GM12875 (cell line): ENCODE measurements at regions not wholly inside any gene's neighbourhood (a gene's known extent, or its start where the extent isn't known, plus 50 kb on each side); places are given as distances from the start of the nearest gene placed in this dataset.

Experiments
- H3K4me3 ChIP-seq: one replicate; pipeline ENCODE4 v1.5.1; 2011; ENCODE audit warnings: low read depth, low read length, control low read depth
- TF ChIP-seq, protein P1 (sequence below): IDR thresholded peaks from 2 replicates; pipeline ENCODE4 v1.5.1; 2011; ENCODE audit warnings: low read depth, mild to moderate bottlenecking, control low read depth, inconsistent platforms, low read length, moderate library complexity, borderline replicate concordance; ENCODE audit not compliant: insufficient read depth

DNA sequence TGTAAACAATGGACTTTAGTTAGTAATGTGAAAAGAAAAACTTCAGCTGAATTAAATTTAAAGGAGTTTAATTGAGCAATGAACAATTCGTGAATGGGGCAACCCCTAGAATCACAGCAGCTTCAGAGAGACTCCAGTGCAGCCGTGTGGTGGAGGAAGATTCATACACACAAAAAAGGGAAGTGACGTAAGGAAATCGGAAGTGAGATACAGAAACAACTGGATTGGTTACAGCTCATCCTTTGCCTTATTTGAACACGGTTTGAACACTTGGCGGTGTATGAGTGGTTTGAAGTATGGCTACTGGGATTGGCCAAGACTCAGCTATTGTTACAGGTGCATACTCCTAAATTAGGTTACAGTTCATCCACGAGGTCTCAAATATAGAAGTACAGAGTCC lies 460.4 kb upstream of the ASIC2 start:
- no peak overlapping the region for H3K4me3 ChIP-seq
- TF ChIP-seq, protein P1, sequence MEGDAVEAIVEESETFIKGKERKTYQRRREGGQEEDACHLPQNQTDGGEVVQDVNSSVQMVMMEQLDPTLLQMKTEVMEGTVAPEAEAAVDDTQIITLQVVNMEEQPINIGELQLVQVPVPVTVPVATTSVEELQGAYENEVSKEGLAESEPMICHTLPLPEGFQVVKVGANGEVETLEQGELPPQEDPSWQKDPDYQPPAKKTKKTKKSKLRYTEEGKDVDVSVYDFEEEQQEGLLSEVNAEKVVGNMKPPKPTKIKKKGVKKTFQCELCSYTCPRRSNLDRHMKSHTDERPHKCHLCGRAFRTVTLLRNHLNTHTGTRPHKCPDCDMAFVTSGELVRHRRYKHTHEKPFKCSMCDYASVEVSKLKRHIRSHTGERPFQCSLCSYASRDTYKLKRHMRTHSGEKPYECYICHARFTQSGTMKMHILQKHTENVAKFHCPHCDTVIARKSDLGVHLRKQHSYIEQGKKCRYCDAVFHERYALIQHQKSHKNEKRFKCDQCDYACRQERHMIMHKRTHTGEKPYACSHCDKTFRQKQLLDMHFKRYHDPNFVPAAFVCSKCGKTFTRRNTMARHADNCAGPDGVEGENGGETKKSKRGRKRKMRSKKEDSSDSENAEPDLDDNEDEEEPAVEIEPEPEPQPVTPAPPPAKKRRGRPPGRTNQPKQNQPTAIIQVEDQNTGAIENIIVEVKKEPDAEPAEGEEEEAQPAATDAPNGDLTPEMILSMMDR, result no peak

DNA sequence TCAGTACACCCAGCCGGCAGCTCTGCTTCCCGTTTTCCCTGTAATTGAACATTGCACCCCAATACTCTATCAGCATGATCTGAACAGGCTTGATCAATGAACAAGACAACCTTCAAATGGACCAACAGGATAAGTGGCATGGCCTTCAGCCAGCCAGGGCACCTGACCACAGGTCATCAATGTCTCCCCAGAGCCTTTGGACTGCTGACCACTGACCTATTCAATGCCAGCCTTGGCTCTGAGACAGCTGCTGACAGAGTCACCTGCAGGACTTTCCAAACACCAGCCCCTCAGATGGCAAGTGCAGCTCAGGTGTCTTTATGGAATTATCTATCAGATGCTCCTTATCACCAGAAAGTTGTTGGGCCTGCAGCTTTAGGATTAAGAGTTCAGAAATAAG lies 462.9 kb upstream of the ASIC2 start:
- TF ChIP-seq, protein P1, result no peak
- H3K4me3 ChIP-seq, result no peak overlapping the region

DNA sequence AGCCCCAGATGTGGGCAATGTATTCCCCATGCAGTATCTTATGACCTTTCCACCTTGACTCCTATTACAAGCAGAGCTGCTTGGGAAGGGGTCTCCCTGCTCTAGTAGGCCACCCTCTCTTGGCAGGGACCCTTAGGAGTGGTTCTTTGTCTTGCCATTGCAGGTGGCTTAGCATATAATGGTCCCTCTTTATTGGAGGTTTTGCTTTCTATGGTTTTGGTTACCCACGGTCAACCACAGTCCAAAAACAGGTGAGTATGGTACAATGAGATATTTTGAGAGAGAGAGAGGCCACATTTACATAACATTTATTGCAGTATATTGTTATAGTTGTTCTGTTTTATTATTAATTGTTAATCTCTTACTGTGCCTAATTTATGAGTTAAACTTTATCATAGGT lies 472.8 kb upstream of the ASIC2 start:
- H3K4me3 ChIP-seq, result no peak overlapping the region
- TF ChIP-seq, protein P1, result no peak

DNA sequence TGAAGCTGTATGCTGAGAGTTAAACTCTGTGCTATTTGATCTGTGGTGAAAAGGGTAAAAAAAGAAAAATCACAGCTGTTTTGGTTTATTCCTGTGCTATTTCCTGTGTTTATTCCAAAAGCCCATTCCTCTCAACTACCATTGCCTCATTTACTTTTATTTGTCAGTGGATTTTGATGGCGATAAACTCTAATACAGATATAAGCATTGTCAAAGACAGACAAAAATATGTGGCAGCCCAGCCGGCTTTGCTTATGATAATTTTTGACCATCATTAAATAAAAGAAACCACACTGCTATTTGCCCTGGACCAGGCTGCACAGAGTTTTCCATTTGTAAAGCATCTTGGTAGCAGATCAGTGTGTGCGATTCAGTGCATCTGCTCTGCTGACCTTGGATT lies 473.6 kb upstream of the ASIC2 start:
- no peak overlapping the region for H3K4me3 ChIP-seq
- TF ChIP-seq, protein P1, result no peak

DNA sequence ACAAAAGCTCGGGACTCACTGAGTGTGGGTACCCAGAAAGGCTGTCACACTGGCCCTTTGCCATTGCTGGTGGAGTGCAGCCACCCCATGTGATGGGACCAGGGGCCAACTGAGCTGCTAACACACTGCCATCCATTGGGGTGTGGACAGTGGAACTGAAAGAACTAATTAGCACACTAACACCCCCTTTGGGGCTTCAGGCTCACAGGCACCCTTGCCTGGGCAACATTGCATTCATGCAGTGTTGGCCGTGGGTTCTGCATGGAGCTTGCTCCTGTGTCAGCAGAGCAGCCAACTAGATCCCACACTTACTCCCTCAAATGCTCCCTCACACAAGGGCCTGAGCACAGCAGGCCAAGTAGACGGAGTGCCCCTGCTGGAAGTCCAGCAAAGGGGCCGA lies 476.0 kb upstream of the ASIC2 start:
- TF ChIP-seq, protein P1, result no peak
- H3K4me3 ChIP-seq, result no peak overlapping the region

DNA sequence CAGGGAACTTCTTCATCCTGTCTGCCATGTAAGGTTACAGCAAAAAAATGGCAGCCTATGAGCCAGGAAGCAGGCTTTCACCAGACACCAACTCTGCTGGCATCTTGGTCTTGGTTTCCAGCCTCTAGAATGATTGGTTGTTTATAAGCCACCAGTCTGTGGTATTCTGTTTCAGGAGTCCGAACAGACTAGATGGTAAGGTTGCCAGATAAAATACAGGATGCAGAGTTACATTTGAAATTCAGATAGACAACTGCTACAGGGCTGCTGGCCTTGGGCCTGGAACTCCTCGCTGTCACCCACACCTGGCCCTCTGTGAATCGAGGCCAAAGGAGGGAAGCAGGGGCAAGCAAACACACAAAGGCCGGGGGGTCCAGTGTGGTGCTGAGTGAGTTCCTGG lies 478.8 kb upstream of the CCL2 start:
- TF ChIP-seq, protein P1, result no peak
- H3K4me3 ChIP-seq, result no peak overlapping the region

DNA sequence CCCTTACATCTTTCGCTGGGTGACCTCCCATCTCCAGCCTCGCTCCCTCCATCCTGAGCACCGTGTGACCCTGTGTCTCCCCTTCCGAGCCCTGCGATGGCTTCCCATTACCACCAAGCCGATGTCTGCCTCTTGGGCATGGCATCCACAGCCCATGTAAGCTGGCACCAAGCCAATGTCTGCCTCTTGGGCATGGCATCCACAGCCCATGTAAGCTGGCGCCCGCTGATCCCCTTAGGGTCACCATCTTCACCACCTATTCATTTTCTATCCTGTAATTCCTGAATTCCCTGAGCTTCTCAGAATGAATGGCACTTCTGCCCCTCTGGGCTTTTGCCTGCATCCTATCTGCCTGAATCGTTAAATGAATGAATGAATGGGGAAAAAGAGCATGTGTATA lies 478.2 kb upstream of the CCL2 start:
- TF ChIP-seq, protein P1, result no peak
- no peak overlapping the region for H3K4me3 ChIP-seq
